T-helper 2 cell treated with Interferon-gamma antibody and Interleukin-4, amounts not matched to agents 100 ng/mL and 5 ng/mL, for 36 hours (primary cell): ENCODE measurements at regions not wholly inside any gene's neighbourhood (a gene's known extent, or its start where the extent isn't known, plus 50 kb on each side); places are given as distances from the start of the nearest gene placed in this dataset.
"Not testable (repeated sequence)": the region's sequence is repeated elsewhere in the genome, so short reads cannot be mapped to it uniquely, and the experiment has no call there.

Experiments used
- intact Hi-C: fragments of 100-400 bp; cut with micrococcal nuclease; formaldehyde crosslinking; loops from one replicate; pipeline ENCODE4 v1.15.1; 2023

- intact Hi-C loops, result no loop called here
These were observed 72.2 kb upstream of the ABLIM1 start for GRCh38 chr10:114730291-114730690.

- intact Hi-C loops, result no loop called here
These were observed 74.9 kb upstream of the ABLIM1 start for GRCh38 chr10:114732931-114733330.

- intact Hi-C loops, result no loop called here
These were observed 77.9 kb upstream of the ABLIM1 start for GRCh38 chr10:114735946-114736345.

- intact Hi-C loops, result no loop called here
These were observed 77.9 kb upstream of the FHIP2A start for GRCh38 chr10:114743521-114744231.

- intact Hi-C loops, result no loop called here
These were observed 75.0 kb upstream of the FHIP2A start for GRCh38 chr10:114746531-114746930.

- intact Hi-C loops, result no loop called here
These were observed 73.3 kb upstream of the FHIP2A start for GRCh38 chr10:114748241-114748640.

GRCh38 chr10:114749014-114749413 lies 72.6 kb upstream of the FHIP2A start:
- intact Hi-C loops, result no loop called here

- intact Hi-C loops, result no loop called here
These were observed 72.1 kb upstream of the FHIP2A start for GRCh38 chr10:114749510-114749909.

GRCh38 chr10:114751856-114752255 lies 69.7 kb upstream of the FHIP2A start:
- intact Hi-C loops, result no loop called here

GRCh38 chr10:114752570-114752969 lies 69.0 kb upstream of the FHIP2A start:
- intact Hi-C loops, result not testable (repeated sequence)

GRCh38 chr10:114753126-114753525 lies 68.5 kb upstream of the FHIP2A start:
- intact Hi-C loops, result no loop called here

- intact Hi-C loops, result no loop called here
These were observed 66.9 kb upstream of the FHIP2A start for GRCh38 chr10:114754445-114755320.

- intact Hi-C loops, result no loop called here
These were observed 66.0 kb upstream of the FHIP2A start for GRCh38 chr10:114755537-114755936.

- intact Hi-C loops, result no loop called here
These were observed 63.2 kb upstream of the FHIP2A start for GRCh38 chr10:114758331-114758730.

GRCh38 chr10:114761205-114762193 lies 60.1 kb upstream of the FHIP2A start:
- intact Hi-C loops, result loop anchor here (10.0 kb wide), 1 partner anchor 63 kb away; the partner anchor contains the start of gene FHIP2A

GRCh38 chr10:114762811-114763210 lies 58.8 kb upstream of the FHIP2A start:
- intact Hi-C loops, result loop anchor here (10.0 kb wide), 1 partner anchor 62 kb away; the partner anchor contains the start of gene FHIP2A

- intact Hi-C loops, result loop anchor here (10.0 kb wide), 1 partner anchor 60 kb away; the partner anchor contains the start of gene FHIP2A
These were observed 56.9 kb upstream of the FHIP2A start for GRCh38 chr10:114764656-114765055.

GRCh38 chr10:114766470-114766869 lies 55.1 kb upstream of the FHIP2A start:
- intact Hi-C loops, result loop anchor here (10.0 kb wide), 1 partner anchor 58 kb away; the partner anchor contains the start of gene FHIP2A

GRCh38 chr10:114767101-114767985 lies 54.2 kb upstream of the FHIP2A start:
- intact Hi-C loops, result loop anchor here (10.0 kb wide), 1 partner anchor 57 kb away; the partner anchor contains the start of gene FHIP2A
